Upper lobe of left lung (tissue), 4 donors: ENCODE measurements at regions not wholly inside any gene's neighbourhood (a gene's known extent, or its start where the extent isn't known, plus 50 kb on each side); places are given as distances from the start of the nearest gene placed in this dataset.

ENCODE experiments used
- POLR2A ChIP-seq, 4 donors: fragments of 450-650 bp; IDR thresholded peaks; one replicate each; pipeline ENCODE4 v1.5.1; 2016 to 2017; ENCODE audit warnings: antibody characterized with exemption in 4 of 4, mild to moderate bottlenecking in 2 of 4
- POLR2AphosphoS5 ChIP-seq, 2 donors: sonication (generic); formaldehyde crosslinking; IDR thresholded peaks; one replicate each; pipeline ENCODE4 v1.5.1; 2017; ENCODE audit warnings: antibody characterized with exemption in 2 of 2
- TF ChIP-seq, protein P1 (sequence below), 6 experiments: fragments of 450-650 bp in 4 of 6; fragments of 200-600 bp in 2 of 6; sonication (generic) in 2 of 6; IDR thresholded peaks; one replicate each; pipeline ENCODE4 v1.5.1; 2016 to 2019; ENCODE audit warnings: antibody characterized with exemption in 6 of 6

DNA sequence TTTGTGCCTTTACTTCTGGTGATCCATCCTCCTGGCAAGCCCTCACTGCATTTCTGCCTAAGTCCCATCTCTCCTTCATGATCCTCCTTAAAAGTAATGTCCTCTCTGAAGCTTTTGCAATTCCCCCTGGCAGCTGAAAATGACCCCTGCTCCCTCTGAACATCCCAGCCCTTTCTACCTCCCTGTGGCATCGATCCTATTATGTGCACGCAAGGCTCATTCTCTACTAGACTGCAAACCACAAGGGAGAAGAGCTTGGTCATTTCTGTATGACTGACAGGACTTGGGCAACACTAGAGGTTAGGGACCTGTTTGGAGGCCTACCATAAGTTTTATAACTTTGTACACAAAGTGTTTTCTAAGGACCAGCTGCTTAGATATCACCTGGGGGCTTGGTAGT lies 50.8 kb upstream of the RAP2C start:
- TF ChIP-seq, protein P1, sequence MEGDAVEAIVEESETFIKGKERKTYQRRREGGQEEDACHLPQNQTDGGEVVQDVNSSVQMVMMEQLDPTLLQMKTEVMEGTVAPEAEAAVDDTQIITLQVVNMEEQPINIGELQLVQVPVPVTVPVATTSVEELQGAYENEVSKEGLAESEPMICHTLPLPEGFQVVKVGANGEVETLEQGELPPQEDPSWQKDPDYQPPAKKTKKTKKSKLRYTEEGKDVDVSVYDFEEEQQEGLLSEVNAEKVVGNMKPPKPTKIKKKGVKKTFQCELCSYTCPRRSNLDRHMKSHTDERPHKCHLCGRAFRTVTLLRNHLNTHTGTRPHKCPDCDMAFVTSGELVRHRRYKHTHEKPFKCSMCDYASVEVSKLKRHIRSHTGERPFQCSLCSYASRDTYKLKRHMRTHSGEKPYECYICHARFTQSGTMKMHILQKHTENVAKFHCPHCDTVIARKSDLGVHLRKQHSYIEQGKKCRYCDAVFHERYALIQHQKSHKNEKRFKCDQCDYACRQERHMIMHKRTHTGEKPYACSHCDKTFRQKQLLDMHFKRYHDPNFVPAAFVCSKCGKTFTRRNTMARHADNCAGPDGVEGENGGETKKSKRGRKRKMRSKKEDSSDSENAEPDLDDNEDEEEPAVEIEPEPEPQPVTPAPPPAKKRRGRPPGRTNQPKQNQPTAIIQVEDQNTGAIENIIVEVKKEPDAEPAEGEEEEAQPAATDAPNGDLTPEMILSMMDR (IDR thresholded peaks at IDR 0.05) = no peak
- TF ChIP-seq POLR2A (IDR thresholded peaks at IDR 0.05) (no peak), POLR2AphosphoS5 (IDR thresholded peaks at IDR 0.05) (no peak)
